Left kidney (tissue), 1 donor: ENCODE measurements at regions not wholly inside any gene's neighbourhood (a gene's known extent, or its start where the extent isn't known, plus 50 kb on each side); places are given as distances from the start of the nearest gene placed in this dataset.

ENCODE experiments used
- DNase-seq: peaks from one replicate; pipeline ENCODE4 v3.0.0-alpha.2; 2013

- no peak for DNase-seq
These were observed 55.0 kb upstream of the NMNAT3 start for GRCh38 chr3:139732729-139733128.

- DNase-seq: no peak
These were observed 51.5 kb upstream of the NMNAT3 start for GRCh38 chr3:139729300-139729699.

- no peak for DNase-seq
These were observed 50.6 kb upstream of the NMNAT3 start for GRCh38 chr3:139728414-139728813.
